NCI-H187 (cell line): ENCODE measurements at regions not wholly inside any gene's neighbourhood (a gene's known extent, or its start where the extent isn't known, plus 50 kb on each side); places are given as distances from the start of the nearest gene placed in this dataset.

ENCODE experiments used
- DNase-seq, 2 experiments: peaks; one replicate each; lab custom pipeline; 2025; lab: John Stamatoyannopoulos, UW

GRCh38 chr5:74316064-74316603 is 324.4 kb downstream of the ENC1 start:
- peak; percentile 30 to 34 for DNase-seq

- DNase-seq = no peak
Measured at GRCh38 chr5:74314906-74315305, 325.6 kb downstream of the ENC1 start.

- DNase-seq = no peak
Measured at GRCh38 chr5:74313896-74314295, 326.6 kb downstream of the ENC1 start.

GRCh38 chr5:74312746-74313145 is 327.8 kb downstream of the ENC1 start:
- no peak for DNase-seq

- no peak for DNase-seq
Measured at GRCh38 chr5:74311961-74312360, 328.6 kb downstream of the ENC1 start.

GRCh38 chr5:74310997-74311930 is 329.3 kb downstream of the ENC1 start:
- no peak for DNase-seq

- no peak for DNase-seq
Measured at GRCh38 chr5:74310386-74310785, 330.1 kb downstream of the ENC1 start.

GRCh38 chr5:74309050-74309449 is 331.5 kb downstream of the ENC1 start:
- DNase-seq = no peak

- DNase-seq = no peak
Measured at GRCh38 chr5:74306845-74307244, 333.7 kb downstream of the ENC1 start.

GRCh38 chr5:74304536-74304935 is 336.0 kb downstream of the ENC1 start:
- DNase-seq = no peak

- no peak for DNase-seq
Measured at GRCh38 chr5:74303578-74303977, 336.9 kb downstream of the ENC1 start.

- DNase-seq = no peak
Measured at GRCh38 chr5:74301576-74301975, 339.0 kb downstream of the ENC1 start.

GRCh38 chr5:74300808-74301389 is 339.6 kb downstream of the ENC1 start:
- no peak for DNase-seq

GRCh38 chr5:74299833-74300232 is 340.7 kb downstream of the ENC1 start:
- no peak for DNase-seq

- DNase-seq = no peak
Measured at GRCh38 chr5:74296685-74297408, 343.7 kb downstream of the ENC1 start.

- no peak for DNase-seq
Measured at GRCh38 chr5:74295676-74296075, 344.9 kb downstream of the ENC1 start.

GRCh38 chr5:74295141-74295540 is 345.4 kb downstream of the ENC1 start:
- DNase-seq = no peak

GRCh38 chr5:74294231-74294705 is 346.3 kb downstream of the ENC1 start:
- no peak for DNase-seq

GRCh38 chr5:74293182-74293581 is 347.3 kb downstream of the ENC1 start:
- no peak for DNase-seq

GRCh38 chr5:74290634-74291241 is 349.8 kb downstream of the ENC1 start:
- DNase-seq = no peak

GRCh38 chr5:74289691-74290090 is 350.8 kb downstream of the ENC1 start:
- no peak for DNase-seq

GRCh38 chr5:74289238-74289637 is 351.3 kb downstream of the ENC1 start:
- DNase-seq = no peak
